Neural crest cell (in vitro differentiated cells): ENCODE measurements at regions not wholly inside any gene's neighbourhood (a gene's known extent, or its start where the extent isn't known, plus 50 kb on each side); places are given as distances from the start of the nearest gene placed in this dataset.
"Not testable (repeated sequence)": the region's sequence is repeated elsewhere in the genome, so short reads cannot be mapped to it uniquely, and the experiment has no call there.

Source experiments
- DNase-seq: peaks from one replicate; pipeline ENCODE4 v3.0.0; 2021; ENCODE audit warnings: low read depth, mixed read lengths, low spot score
- H3K27ac Mint-ChIP-seq: one replicate; pipeline ENCODE4 v1.8.0; 2021; ENCODE audit warnings: mild to moderate bottlenecking, mixed read lengths; ENCODE audit not compliant: unreplicated experiment
- H3K27me3 Mint-ChIP-seq: 2 replicates; pipeline ENCODE4 v1.8.0; 2021; ENCODE audit warnings: low read depth, mild to moderate bottlenecking, mixed read lengths
- H3K36me3 Mint-ChIP-seq: 2 replicates; pipeline ENCODE4 v1.8.0; 2021; ENCODE audit warnings: low read depth, mild to moderate bottlenecking, mixed read lengths
- H3K4me1 Mint-ChIP-seq: 2 replicates; pipeline ENCODE4 v1.8.0; 2021; ENCODE audit warnings: mixed read lengths
- H3K4me3 Mint-ChIP-seq: one replicate; pipeline ENCODE4 v1.8.0; 2021; ENCODE audit warnings: mild to moderate bottlenecking, mixed read lengths
- H3K9me3 Mint-ChIP-seq: 2 replicates; pipeline ENCODE4 v1.8.0; 2021; ENCODE audit warnings: mixed read lengths
- CTCF ChIP-seq: fragments of 200-600 bp; sonication (generic); conservative IDR thresholded peaks from 2 replicates; pipeline ENCODE4 v1.5.0; 2021; ENCODE audit warnings: antibody characterized with exemption, mild to moderate bottlenecking

- peaks cover 11% of the 10 kb centered on the region for H3K27me3 Mint-ChIP-seq
- H3K27ac Mint-ChIP-seq, result no peak overlapping the region
- H3K4me3 Mint-ChIP-seq, result no peak overlapping the region
- no peaks in the 10 kb centered on the region for H3K4me1 Mint-ChIP-seq
- H3K36me3 Mint-ChIP-seq, result peaks cover 4% of the 10 kb centered on the region
- TF ChIP-seq CTCF, result no peak
- H3K9me3 Mint-ChIP-seq, result peaks cover 11% of the 10 kb centered on the region
- DNase-seq, result no peak
These were observed 61.0 kb upstream of the NBPF3 start for GRCh38 chr1:21378705-21379494.

- Mint-ChIP-seq H3K27ac (no peak overlapping the region), H3K9me3 (no peaks in the 10 kb centered on the region), H3K36me3 (no peaks in the 10 kb centered on the region), H3K4me3 (no peak overlapping the region), H3K4me1 (no peaks in the 10 kb centered on the region), H3K27me3 (no peaks in the 10 kb centered on the region)
- TF ChIP-seq CTCF, result no peak
- DNase-seq, result no peak
These were observed 67.6 kb upstream of the NBPF3 start for GRCh38 chr1:21372383-21372782.

GRCh38 chr1:21369905-21370304 is 70.0 kb upstream of the NBPF3 start:
- Mint-ChIP-seq H3K27ac (no peak overlapping the region), H3K36me3 (no peaks in the 10 kb centered on the region), H3K4me3 (no peak overlapping the region), H3K9me3 (no peaks in the 10 kb centered on the region), H3K4me1 (no peaks in the 10 kb centered on the region), H3K27me3 (no peaks in the 10 kb centered on the region)
- no peak for DNase-seq
- no peak for TF ChIP-seq CTCF

- TF ChIP-seq CTCF, result peak; percentile 97
- no peak overlapping the region for H3K27ac Mint-ChIP-seq
These were observed 71.2 kb upstream of the NBPF3 start for GRCh38 chr1:21368515-21369289.

GRCh38 chr1:21367973-21368514 is 71.9 kb upstream of the NBPF3 start:
- not testable (repeated sequence) for H3K27me3 Mint-ChIP-seq, DNase-seq, H3K4me3 Mint-ChIP-seq, H3K4me1 Mint-ChIP-seq, H3K9me3 Mint-ChIP-seq, H3K27ac Mint-ChIP-seq, H3K36me3 Mint-ChIP-seq

More at GRCh38 chr1:21368515-21369289, 71.2 kb upstream of the NBPF3 start:
- Mint-ChIP-seq H3K36me3 (no peaks in the 10 kb centered on the region), H3K4me1 (no peaks in the 10 kb centered on the region), H3K9me3 (no peaks in the 10 kb centered on the region), H3K4me3 (no peak overlapping the region), H3K27me3 (no peaks in the 10 kb centered on the region)
- peak; percentile 80 for DNase-seq

GRCh38 chr1:21366288-21366687 is 73.6 kb upstream of the NBPF3 start:
- Mint-ChIP-seq H3K27ac (no peak overlapping the region), H3K4me3 (no peak overlapping the region), H3K36me3 (no peaks in the 10 kb centered on the region), H3K27me3 (no peaks in the 10 kb centered on the region), H3K4me1 (no peaks in the 10 kb centered on the region), H3K9me3 (no peaks in the 10 kb centered on the region)
- no peak for DNase-seq
- TF ChIP-seq CTCF, result no peak
